DND-41 (cell line): ENCODE measurements at regions not wholly inside any gene's neighbourhood (a gene's known extent, or its start where the extent isn't known, plus 50 kb on each side); places are given as distances from the start of the nearest gene placed in this dataset.

Experiments used
- EZH2 ChIP-seq: IDR thresholded peaks from 3 replicates; pipeline ENCODE4 v1.6.1; 2012; ENCODE audit warnings: borderline replicate concordance, low read depth, mild to moderate bottlenecking, moderate library complexity, low read length, inconsistent platforms; ENCODE audit not compliant: severe bottlenecking
- TF ChIP-seq, protein P1 (sequence below): IDR thresholded peaks from 2 replicates; pipeline ENCODE4 v1.5.1; 2012; ENCODE audit warnings: borderline replicate concordance, low read length, moderate library complexity, mild to moderate bottlenecking; ENCODE audit not compliant: poor library complexity, severe bottlenecking; ENCODE audit errors: extremely low read depth

GRCh38 chr10:3261921-3262320, 89.3 kb upstream of the PITRM1 start:
- TF ChIP-seq, protein P1, sequence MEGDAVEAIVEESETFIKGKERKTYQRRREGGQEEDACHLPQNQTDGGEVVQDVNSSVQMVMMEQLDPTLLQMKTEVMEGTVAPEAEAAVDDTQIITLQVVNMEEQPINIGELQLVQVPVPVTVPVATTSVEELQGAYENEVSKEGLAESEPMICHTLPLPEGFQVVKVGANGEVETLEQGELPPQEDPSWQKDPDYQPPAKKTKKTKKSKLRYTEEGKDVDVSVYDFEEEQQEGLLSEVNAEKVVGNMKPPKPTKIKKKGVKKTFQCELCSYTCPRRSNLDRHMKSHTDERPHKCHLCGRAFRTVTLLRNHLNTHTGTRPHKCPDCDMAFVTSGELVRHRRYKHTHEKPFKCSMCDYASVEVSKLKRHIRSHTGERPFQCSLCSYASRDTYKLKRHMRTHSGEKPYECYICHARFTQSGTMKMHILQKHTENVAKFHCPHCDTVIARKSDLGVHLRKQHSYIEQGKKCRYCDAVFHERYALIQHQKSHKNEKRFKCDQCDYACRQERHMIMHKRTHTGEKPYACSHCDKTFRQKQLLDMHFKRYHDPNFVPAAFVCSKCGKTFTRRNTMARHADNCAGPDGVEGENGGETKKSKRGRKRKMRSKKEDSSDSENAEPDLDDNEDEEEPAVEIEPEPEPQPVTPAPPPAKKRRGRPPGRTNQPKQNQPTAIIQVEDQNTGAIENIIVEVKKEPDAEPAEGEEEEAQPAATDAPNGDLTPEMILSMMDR = no peak
- no peak for TF ChIP-seq EZH2
